Heart left ventricle (tissue), 13 donors: ENCODE measurements at regions not wholly inside any gene's neighbourhood (a gene's known extent, or its start where the extent isn't known, plus 50 kb on each side); places are given as distances from the start of the nearest gene placed in this dataset.

Source experiments
- POLR2A ChIP-seq, 2 donors: fragments of 450-650 bp; IDR thresholded peaks; one replicate each; pipeline ENCODE4 v1.6.1; 2017; ENCODE audit warnings: antibody characterized with exemption in 2 of 2, mild to moderate bottlenecking in 2 of 2, moderate library complexity in 2 of 2
- TF ChIP-seq, protein P1 (sequence below), 12 donors: fragments of 200-600 bp; sonication (generic) in 4 of 12; IDR thresholded peaks; one replicate each; pipeline versions ENCODE4 v1.5.0 to v1.8.0; 2018 to 2022; ENCODE audit warnings: antibody characterized with exemption in 12 of 12, mild to moderate bottlenecking in 5 of 12
- donor health status: ischemic (EF 13 %, LVEDD 7.1; RV severe dilation, severe dysfunction).
- donor health status: DM: no; HTN: yes; CAD: no.
- donor health status: DM: no; HTN: no; CAD: no.
- donor health status: ischemic (EF 25% LVEDD 6.9; RV normal size, moderate dysfunction).
- donor health status: ischemic (EF 25% LVEDD 5.7; RV mildly dilated, moderate dysfunction).
- donor health status: ischemic (EF 35%, LVEDD 5.7; RV mildly dilated, moderate dysfunction).
- donor health status: nonischemic (EF 11% LVEDD 7.7; RV severe dilation, severe dysfunction).
- donor health status: DM: yes; HTN: yes; CAD: no.
- donor health status: PGD.
- donor health status: ischemic (EF 29% LVEDD 5.4; RV normal size, mild dysfunction).
- donor health status: nonischemic (EF 23%, LVEDD 6.1; RV moderate dilation, normal function).

- TF ChIP-seq, protein P1, sequence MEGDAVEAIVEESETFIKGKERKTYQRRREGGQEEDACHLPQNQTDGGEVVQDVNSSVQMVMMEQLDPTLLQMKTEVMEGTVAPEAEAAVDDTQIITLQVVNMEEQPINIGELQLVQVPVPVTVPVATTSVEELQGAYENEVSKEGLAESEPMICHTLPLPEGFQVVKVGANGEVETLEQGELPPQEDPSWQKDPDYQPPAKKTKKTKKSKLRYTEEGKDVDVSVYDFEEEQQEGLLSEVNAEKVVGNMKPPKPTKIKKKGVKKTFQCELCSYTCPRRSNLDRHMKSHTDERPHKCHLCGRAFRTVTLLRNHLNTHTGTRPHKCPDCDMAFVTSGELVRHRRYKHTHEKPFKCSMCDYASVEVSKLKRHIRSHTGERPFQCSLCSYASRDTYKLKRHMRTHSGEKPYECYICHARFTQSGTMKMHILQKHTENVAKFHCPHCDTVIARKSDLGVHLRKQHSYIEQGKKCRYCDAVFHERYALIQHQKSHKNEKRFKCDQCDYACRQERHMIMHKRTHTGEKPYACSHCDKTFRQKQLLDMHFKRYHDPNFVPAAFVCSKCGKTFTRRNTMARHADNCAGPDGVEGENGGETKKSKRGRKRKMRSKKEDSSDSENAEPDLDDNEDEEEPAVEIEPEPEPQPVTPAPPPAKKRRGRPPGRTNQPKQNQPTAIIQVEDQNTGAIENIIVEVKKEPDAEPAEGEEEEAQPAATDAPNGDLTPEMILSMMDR (IDR thresholded peaks at IDR 0.05), result no peak
- TF ChIP-seq POLR2A (IDR thresholded peaks at IDR 0.05), result no peak
These were observed 106.7 kb upstream of the FSHR start for GRCh38 chr2:49260979-49261538.
